ENCODE measurements at regions not wholly inside any gene's neighbourhood (a gene's known extent, or its start where the extent isn't known, plus 50 kb on each side); places are given as distances from the start of the nearest gene placed in this dataset.

GRCh38 chr1:224872832-224873433 lies 56.5 kb upstream of the DNAH14 start:
- ChIA-PET CTCF (interaction anchor here (1.2 to 1.3 kb wide), 2 partner anchors 9 to 50 kb away, joined by 3 to 6 read pairs; no protein-coding TSS in a partner anchor), POLR2A (ENCODE audit: unreplicated experiment) (no interaction called here)
- DNase-seq (no peak), ATAC-seq (ENCODE audit: low read depth) (no peak)
- Histone ChIP-seq H4K20me1 (ENCODE audit: insufficient read depth, low read length) (no peaks in the 10 kb centered on the region), H3K18ac (ENCODE audit: low read depth, low read length) (no peak overlapping the region), H3K4me3 (ENCODE audit: insufficient read depth, low read depth, low read length) (no peak overlapping the region), H4K91ac (ENCODE audit: insufficient read depth, low read depth, low read length) (no peak overlapping the region), H3K9me3 (ENCODE audit: control insufficient read depth, insufficient read depth, low read length) (no peaks in the 10 kb centered on the region), H3K27ac (ENCODE audit: insufficient read depth, low read length) (no peak overlapping the region), H2BK20ac (ENCODE audit: low read depth, low read length) (no peak overlapping the region), H3K79me1 (ENCODE audit: low read depth in 1 of 2, low read length in 2 of 2) (no peaks in the 10 kb centered on the region), H3K23ac (ENCODE audit: low read depth, low read length) (no peak overlapping the region), H2AFZ (replicated peaks; ENCODE audit: low read length, poor library complexity) (no peak overlapping the region), H3K4me2 (ENCODE audit: low read depth, low read length) (no peak overlapping the region), H2BK15ac (ENCODE audit: low read depth, low read length) (no peak overlapping the region), H4K8ac (ENCODE audit: low read depth in 2 of 2, low read length in 2 of 2) (no peak overlapping the region), H2BK5ac (ENCODE audit: low read depth, low read length, poor library complexity, severe bottlenecking) (no peak overlapping the region), H3K9ac (ENCODE audit: low read depth, low read length) (no peak overlapping the region), H4K5ac (ENCODE audit: low read depth, low read length) (no peak overlapping the region), H3K4ac (ENCODE audit: low read depth, low read length) (no peak overlapping the region), H3K4me1 (ENCODE audit: control insufficient read depth, insufficient read depth, low read length) (no peaks in the 10 kb centered on the region; the same call in 1 of the 2 replicates), H2BK120ac (ENCODE audit: low read depth, low read length) (no peak overlapping the region), H2AK9ac (replicated peaks; ENCODE audit: low read depth, low read length, poor library complexity) (no peak overlapping the region), H3K14ac (replicated peaks; ENCODE audit: low read depth, low read length) (no peak overlapping the region), H2AK5ac (ENCODE audit: low read depth, low read length) (no peak overlapping the region), H3K9me1 (ENCODE audit: insufficient read depth, low read length) (no peaks in the 10 kb centered on the region; the same call in 1 of the 2 replicates), H3K27me3 (ENCODE audit: control insufficient read depth, insufficient read depth, low read length) (peaks cover 10% of the 10 kb centered on the region), H3K36me3 (ENCODE audit: control insufficient read depth, insufficient read depth, low read length) (no peaks in the 10 kb centered on the region), H3K56ac (ENCODE audit: extremely low read depth, insufficient read depth, low read length) (no peak overlapping the region)
- no peak for TF ChIP-seq SMC3 (IDR thresholded peaks at IDR 0.05; ENCODE audit: low read depth, low read length)
- no peak for TF ChIP-seq ELK1 (IDR thresholded peaks at IDR 0.05; ENCODE audit: borderline replicate concordance, low read depth, low read length)
- TF ChIP-seq CHD1 (IDR thresholded peaks at IDR 0.05; ENCODE audit: low read depth, low read length): no peak
- no peak for TF ChIP-seq FOS (IDR thresholded peaks at IDR 0.05; ENCODE audit: low read depth, low read length)
- no peak for TF ChIP-seq CTCF (conservative IDR thresholded peaks at IDR 0.05; ENCODE audit: low read depth, low read length)
- TF ChIP-seq RFX5 (IDR thresholded peaks at IDR 0.05; ENCODE audit: low read depth, low read length): no peak
- TF ChIP-seq, protein P1, sequence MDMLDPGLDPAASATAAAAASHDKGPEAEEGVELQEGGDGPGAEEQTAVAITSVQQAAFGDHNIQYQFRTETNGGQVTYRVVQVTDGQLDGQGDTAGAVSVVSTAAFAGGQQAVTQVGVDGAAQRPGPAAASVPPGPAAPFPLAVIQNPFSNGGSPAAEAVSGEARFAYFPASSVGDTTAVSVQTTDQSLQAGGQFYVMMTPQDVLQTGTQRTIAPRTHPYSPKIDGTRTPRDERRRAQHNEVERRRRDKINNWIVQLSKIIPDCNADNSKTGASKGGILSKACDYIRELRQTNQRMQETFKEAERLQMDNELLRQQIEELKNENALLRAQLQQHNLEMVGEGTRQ (IDR thresholded peaks at IDR 0.05; ENCODE audit: low read depth, low read length): no peak
- TF ChIP-seq BHLHE40 (IDR thresholded peaks at IDR 0.05; ENCODE audit: low read depth, low read length): no peak
- no peak for TF ChIP-seq CEBPB (IDR thresholded peaks at IDR 0.05; ENCODE audit: low read depth, low read length)
- TF ChIP-seq MAZ (IDR thresholded peaks at IDR 0.05; ENCODE audit: borderline replicate concordance, low read depth, low read length): no peak
- TF ChIP-seq RCOR1 (IDR thresholded peaks at IDR 0.05; ENCODE audit: insufficient replicate concordance, low read length): no peak
- TF ChIP-seq POLR2A (IDR thresholded peaks at IDR 0.05; ENCODE audit: low read depth, low read length): no peak
- no peak for TF ChIP-seq MXI1 (IDR thresholded peaks at IDR 0.05; ENCODE audit: borderline replicate concordance, low read depth, low read length)
- TF ChIP-seq MAFK (IDR thresholded peaks at IDR 0.05; ENCODE audit: low read depth, low read length): no peak
- TF ChIP-seq NFE2L2 (IDR thresholded peaks at IDR 0.05; ENCODE audit: low read depth, low read length): no peak
- no peak for TF ChIP-seq RAD21 (IDR thresholded peaks at IDR 0.05; ENCODE audit: low read length)
- dilution Hi-C loops (cut with HindIII; ENCODE audit: low sequenced_read_pairs, unreplicated experiment): no loop called here
- in situ Hi-C loops (cut with MboI; ENCODE audit: low sequenced_read_pairs): no loop called here
- intact Hi-C loops (cut with micrococcal nuclease): no loop called here
- no CpG with 5 or more reads among the region's 4 CpGs for WGBS, 2 experiments (ENCODE audit: extremely low coverage in 2 of 2, insufficient read length in 1 of 2)
- BruUV-seq (replicated peaks): no TSS peak

Measured in IMR-90 (cell line).